Kidney (tissue), 13 donors: ENCODE measurements at regions not wholly inside any gene's neighbourhood (a gene's known extent, or its start where the extent isn't known, plus 50 kb on each side); places are given as distances from the start of the nearest gene placed in this dataset.

Source experiments
- DNase-seq, 5 donors: peaks; one replicate each; pipeline ENCODE4 v3.0.0-alpha.2; 2013 to 2020
- FAIRE-seq: peaks from 2 replicates; lab custom pipeline; 2012; peaks lifted over from hg19 to GRCh38; lab: Jason Lieb, UNC
- H3K27ac ChIP-seq, 2 donors: one replicate each; pipeline ENCODE4 v1.7.0; 2013; ENCODE audit warnings: low read depth in 2 of 2, low read length in 2 of 2, inconsistent platforms in 1 of 2
- H3K27me3 ChIP-seq: one replicate; pipeline ENCODE4 v1.7.1; 2013; ENCODE audit warnings: low read length, inconsistent platforms; ENCODE audit not compliant: control insufficient read depth, insufficient read depth
- H3K36me3 ChIP-seq, 3 donors: one replicate each; pipeline versions ENCODE4 v1.7.0 to v1.7.1; 2013; ENCODE audit warnings: low read length in 3 of 3, control low read depth in 1 of 3, inconsistent platforms in 1 of 3; ENCODE audit not compliant: insufficient read depth in 3 of 3, control insufficient read depth in 2 of 3
- H3K4me1 ChIP-seq, 3 donors: one replicate each; pipeline versions ENCODE4 v1.7.0 to v1.7.1; 2013; ENCODE audit warnings: low read length in 3 of 3, inconsistent platforms in 1 of 3, low read depth in 1 of 3; ENCODE audit not compliant: control insufficient read depth in 2 of 3, insufficient read depth in 2 of 3
- H3K4me3 ChIP-seq, 3 donors: one replicate each; pipeline versions ENCODE4 v1.7.0 to v1.8.1; 2013; ENCODE audit warnings: low read length in 3 of 3, control low read depth in 1 of 3, inconsistent platforms in 1 of 3
- H3K9ac ChIP-seq, 3 donors: one replicate each; pipeline versions ENCODE4 v1.7.0 to v1.7.1; 2013; ENCODE audit warnings: low read length in 3 of 3, control low read depth in 1 of 3, inconsistent platforms in 1 of 3
- H3K9me3 ChIP-seq, 3 donors: one replicate each; pipeline versions ENCODE4 v1.7.0 to v1.7.1; 2013; ENCODE audit warnings: low read length in 3 of 3, control low read depth in 1 of 3, inconsistent platforms in 1 of 3; ENCODE audit not compliant: control insufficient read depth in 2 of 3, insufficient read depth in 1 of 3
- CTCF ChIP-seq: IDR thresholded peaks from 3 replicates; pipeline ENCODE4 v1.5.1; 2012; ENCODE audit warnings: mild to moderate bottlenecking, moderate library complexity, borderline replicate concordance; ENCODE audit not compliant: insufficient read depth; ENCODE audit errors: extremely low read depth
- intact Hi-C: fragments of 100-400 bp; cut with DNase I; formaldehyde crosslinking; loops from one replicate; pipeline ENCODE4 v1.11.1; 2022
- donor health status: control.
- donor health status: control.
- donor health status: control.
- donor health status: control.
- donor health status: control.
- donor health status: DM: yes; HTN: yes; CAD: no.
- donor health status: Normal renal cell carcinoma (clear cell type).

DNA sequence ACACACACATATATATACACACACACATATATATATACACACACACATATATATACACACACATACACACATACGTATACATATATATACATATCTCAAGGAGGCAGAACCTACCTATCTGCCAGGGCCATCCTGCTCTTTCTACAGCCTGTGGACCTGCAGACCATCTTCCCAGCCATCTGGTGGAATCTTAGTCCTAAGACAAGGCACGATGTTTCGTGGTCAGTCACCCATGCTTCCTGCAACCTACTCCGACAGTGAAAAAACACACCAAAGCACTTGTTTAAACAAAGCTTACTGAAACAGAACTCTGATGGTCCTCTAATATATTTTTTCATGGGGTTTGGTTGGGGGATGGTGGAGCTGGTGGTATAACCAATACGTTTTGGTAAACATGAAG, 164.2 kb upstream of the ZNF521 start:
- no peaks in the 10 kb centered on the region for H3K4me1 ChIP-seq
- FAIRE-seq: no peak
- no peaks in the 10 kb centered on the region for H3K27me3 ChIP-seq
- no peaks in the 10 kb centered on the region for H3K9me3 ChIP-seq
- intact Hi-C loops: no loop called here
- no peak overlapping the region for H3K27ac ChIP-seq
- no peaks in the 10 kb centered on the region for H3K36me3 ChIP-seq
- no peak overlapping the region for H3K9ac ChIP-seq
- H3K4me3 ChIP-seq: no peak overlapping the region
- no peak for TF ChIP-seq CTCF
- DNase-seq: peak in 2 of 5 donors; percentile 16 to 30

DNA sequence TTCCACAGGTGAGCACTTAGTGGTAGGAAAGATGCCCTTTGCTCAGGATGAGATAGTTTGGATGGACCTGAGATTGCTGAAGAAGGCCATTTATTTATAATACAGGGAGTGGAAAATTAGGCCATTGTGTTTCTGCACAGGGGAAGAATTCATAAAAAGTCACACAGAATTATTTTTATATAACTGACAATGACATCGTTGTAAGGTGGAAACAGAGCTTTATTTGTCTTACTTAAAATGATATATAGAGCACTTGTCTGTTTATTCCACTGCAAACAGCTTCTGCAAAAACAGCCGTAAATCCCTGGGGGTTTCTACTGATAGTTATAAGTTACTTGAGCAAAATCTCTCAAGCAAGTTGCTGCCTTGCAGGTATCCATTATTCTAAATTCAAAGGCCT, 158.1 kb upstream of the ZNF521 start:
- H3K9me3 ChIP-seq: no peaks in the 10 kb centered on the region
- no peak overlapping the region for H3K9ac ChIP-seq
- FAIRE-seq (no peak), DNase-seq (no peak)
- no peaks in the 10 kb centered on the region for H3K4me1 ChIP-seq
- H3K27me3 ChIP-seq: no peaks in the 10 kb centered on the region
- H3K36me3 ChIP-seq: no peaks in the 10 kb centered on the region
- H3K4me3 ChIP-seq: no peak overlapping the region
- no peak for TF ChIP-seq CTCF
- intact Hi-C loops: no loop called here
- no peak overlapping the region for H3K27ac ChIP-seq

DNA sequence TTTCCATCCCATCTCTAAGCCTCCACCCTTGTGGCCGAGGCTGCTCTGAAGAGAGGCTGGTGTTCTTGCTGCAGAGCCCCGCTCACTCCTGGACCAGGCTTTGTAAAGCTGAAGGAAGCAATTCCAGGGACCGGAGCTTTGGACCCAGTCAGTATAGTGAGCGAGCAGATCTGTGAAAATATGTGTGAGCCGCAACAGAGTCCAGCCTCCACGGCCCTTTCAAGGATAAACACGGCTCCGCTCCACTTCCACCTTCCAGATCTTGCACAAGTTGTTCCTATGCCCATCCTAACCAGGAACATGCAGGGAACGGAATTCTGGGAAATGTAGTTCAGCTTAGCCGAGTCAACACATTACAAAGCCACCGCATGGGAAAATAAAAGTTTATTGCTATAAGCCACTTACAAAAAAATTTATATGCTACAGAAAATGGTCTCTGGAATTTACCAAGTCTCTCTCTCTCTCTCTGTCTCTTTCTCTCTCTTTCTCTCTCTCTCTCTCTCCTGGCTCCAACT, 151.7 kb upstream of the ZNF521 start:
- intact Hi-C loops: no loop called here
- Histone ChIP-seq H3K27ac (no peak overlapping the region), H3K4me1 (no peaks in the 10 kb centered on the region), H3K9me3 (no peaks in the 10 kb centered on the region), H3K4me3 (peak overlapping the region; percentile 56 to 67 (median 64)), H3K9ac (peak overlapping the region in 1 of 3 donors; percentile 47), H3K27me3 (no peaks in the 10 kb centered on the region), H3K36me3 (no peaks in the 10 kb centered on the region)
- TF ChIP-seq CTCF: no peak
- DNase-seq: peak in 4 of 5 donors; percentile 53 to 92 (median 78)
- FAIRE-seq: no peak
